Gastrocnemius medialis (tissue), 4 donors: ENCODE measurements at regions not wholly inside any gene's neighbourhood (a gene's known extent, or its start where the extent isn't known, plus 50 kb on each side); places are given as distances from the start of the nearest gene placed in this dataset.

ENCODE experiments used
- ATAC-seq, 2 donors: fragments of 150-250 bp; one replicate each; pipeline ENCODE4 v1.9.1; 2016
- DNase-seq, 2 donors: peaks; one replicate each; pipeline ENCODE4 v3.0.0-alpha.2; 2019
- H3K27ac ChIP-seq, 4 donors: fragments of 200-600 bp; sonication (generic); 1 replicate in 1 of 4; 2 replicates in 3 of 4; pipeline ENCODE4 v1.5.1; 2016 to 2018; ENCODE audit warnings: mild to moderate bottlenecking in 2 of 4, moderate library complexity in 1 of 4
- H3K27me3 ChIP-seq, 3 donors: fragments of 200-600 bp; sonication (generic) in 2 of 3; 1 replicate in 1 of 3; 2 replicates in 2 of 3; pipeline versions ENCODE4 v1.5.1 to v1.6.0; 2016 to 2019; ENCODE audit warnings: mild to moderate bottlenecking in 1 of 3, moderate library complexity in 1 of 3
- H3K36me3 ChIP-seq, 2 donors: fragments of 200-600 bp; sonication (generic) in 1 of 2; one replicate each; pipeline ENCODE4 v1.5.1; 2017 to 2018
- H3K4me1 ChIP-seq, 2 donors: fragments of 200-600 bp; sonication (generic) in 1 of 2; one replicate each; pipeline ENCODE4 v1.5.1; 2016 to 2017; ENCODE audit warnings: mild to moderate bottlenecking in 2 of 2
- H3K4me3 ChIP-seq, 4 donors: fragments of 200-600 bp; sonication (generic) in 3 of 4; 1 replicate in 1 of 4; 2 replicates in 3 of 4; pipeline ENCODE4 v1.5.1; 2016 to 2019; ENCODE audit warnings: mild to moderate bottlenecking in 2 of 4
- H3K9me3 ChIP-seq, 3 donors: fragments of 200-600 bp; sonication (generic) in 2 of 3; 1 replicate in 1 of 3; 2 replicates in 2 of 3; pipeline ENCODE4 v1.5.1; 2016 to 2019
- POLR2A ChIP-seq, 2 donors: fragments of 450-650 bp; IDR thresholded peaks; one replicate each; pipeline ENCODE4 v1.6.1; 2017; ENCODE audit warnings: antibody characterized with exemption in 2 of 2, mild to moderate bottlenecking in 2 of 2, moderate library complexity in 2 of 2
- in situ Hi-C, 4 donors: fragments of 200-750 bp; cut with MboI; loops; one replicate each; pipeline versions ENCODE4 v1.15.0 to v1.8.0; 2017; ENCODE audit warnings: low sequenced_read_pairs in 4 of 4
- intact Hi-C: fragments of 100-400 bp; cut with DNase I; formaldehyde crosslinking; loops from one replicate; pipeline ENCODE4 v1.15.1; 2023; ENCODE audit warnings: low total_unique reads
- TF ChIP-seq, protein P1 (sequence below), 5 experiments: fragments of 450-650 bp in 3 of 5; fragments of 200-600 bp in 2 of 5; sonication (generic) in 2 of 5; IDR thresholded peaks in 4 of 5; conservative IDR thresholded peaks in 1 of 5; 1 replicate in 4 of 5; 2 replicates in 1 of 5; pipeline ENCODE4 v1.5.1; 2016 to 2019; ENCODE audit warnings: antibody characterized with exemption in 5 of 5, mild to moderate bottlenecking in 3 of 5, moderate library complexity in 3 of 5

DNA sequence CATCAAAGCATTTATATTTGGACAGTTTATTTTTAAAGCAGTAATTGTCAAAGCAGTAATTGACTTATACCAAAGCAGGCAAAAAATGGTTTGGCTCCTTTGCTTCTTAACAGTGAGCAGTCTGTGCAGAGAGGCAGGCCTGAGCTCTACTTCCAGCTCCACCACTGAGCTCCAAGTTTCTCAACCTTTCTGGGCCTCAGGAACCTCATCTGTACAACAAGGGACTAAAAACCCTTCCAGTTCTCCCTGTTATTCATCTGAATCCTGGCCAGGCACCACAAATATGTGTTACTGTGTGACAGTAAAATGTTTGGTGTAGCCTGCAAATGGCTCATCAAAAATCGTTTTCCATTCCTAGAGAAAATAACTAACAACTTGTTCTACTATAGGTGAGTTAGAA, 88.7 kb upstream of the TTC29 start:
- Histone ChIP-seq H3K36me3 (no peaks in the 10 kb centered on the region), H3K27me3 (no peaks in the 10 kb centered on the region), H3K4me1 (no peaks in the 10 kb centered on the region), H3K27ac (no peak overlapping the region), H3K9me3 (no peaks in the 10 kb centered on the region), H3K4me3 (no peak overlapping the region)
- no peak for DNase-seq
- TF ChIP-seq, protein P1, sequence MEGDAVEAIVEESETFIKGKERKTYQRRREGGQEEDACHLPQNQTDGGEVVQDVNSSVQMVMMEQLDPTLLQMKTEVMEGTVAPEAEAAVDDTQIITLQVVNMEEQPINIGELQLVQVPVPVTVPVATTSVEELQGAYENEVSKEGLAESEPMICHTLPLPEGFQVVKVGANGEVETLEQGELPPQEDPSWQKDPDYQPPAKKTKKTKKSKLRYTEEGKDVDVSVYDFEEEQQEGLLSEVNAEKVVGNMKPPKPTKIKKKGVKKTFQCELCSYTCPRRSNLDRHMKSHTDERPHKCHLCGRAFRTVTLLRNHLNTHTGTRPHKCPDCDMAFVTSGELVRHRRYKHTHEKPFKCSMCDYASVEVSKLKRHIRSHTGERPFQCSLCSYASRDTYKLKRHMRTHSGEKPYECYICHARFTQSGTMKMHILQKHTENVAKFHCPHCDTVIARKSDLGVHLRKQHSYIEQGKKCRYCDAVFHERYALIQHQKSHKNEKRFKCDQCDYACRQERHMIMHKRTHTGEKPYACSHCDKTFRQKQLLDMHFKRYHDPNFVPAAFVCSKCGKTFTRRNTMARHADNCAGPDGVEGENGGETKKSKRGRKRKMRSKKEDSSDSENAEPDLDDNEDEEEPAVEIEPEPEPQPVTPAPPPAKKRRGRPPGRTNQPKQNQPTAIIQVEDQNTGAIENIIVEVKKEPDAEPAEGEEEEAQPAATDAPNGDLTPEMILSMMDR (IDR thresholded peaks at IDR 0.05 in 4 of 5, conservative IDR thresholded peaks at IDR 0.05 in 1 of 5): no peak
- no peak for TF ChIP-seq POLR2A (IDR thresholded peaks at IDR 0.05)
- in situ Hi-C loops: no loop called here
- ATAC-seq: no peak
- intact Hi-C loops: no loop called here

- intact Hi-C loops: no loop called here
- peaks cover 0 to 3% (median 0%) of the 10 kb centered on the region in 3 donors for H3K27me3 ChIP-seq
- no peak overlapping the region for H3K27ac ChIP-seq
- no peak overlapping the region for H3K4me3 ChIP-seq
- ATAC-seq (no peak), DNase-seq (no peak)
- H3K36me3 ChIP-seq: no peaks in the 10 kb centered on the region
- in situ Hi-C loops: no loop called here
- no peaks in the 10 kb centered on the region for H3K9me3 ChIP-seq
- no peaks in the 10 kb centered on the region for H3K4me1 ChIP-seq
- TF ChIP-seq, protein P1 (IDR thresholded peaks at IDR 0.05 in 4 of 5, conservative IDR thresholded peaks at IDR 0.05 in 1 of 5): no peak
- TF ChIP-seq POLR2A (IDR thresholded peaks at IDR 0.05): no peak
Measured at GRCh38 chr4:147037069-147037468, 91.4 kb upstream of the TTC29 start.

GRCh38 chr4:147039976-147040575, 94.4 kb upstream of the TTC29 start:
- ATAC-seq (no peak), DNase-seq (no peak)
- Histone ChIP-seq H3K36me3 (no peaks in the 10 kb centered on the region), H3K4me3 (no peak overlapping the region), H3K27ac (no peak overlapping the region), H3K4me1 (no peaks in the 10 kb centered on the region), H3K9me3 (no peaks in the 10 kb centered on the region), H3K27me3 (peaks cover 0 to 6% (median 3%) of the 10 kb centered on the region in 3 donors)
- no peak for TF ChIP-seq POLR2A (IDR thresholded peaks at IDR 0.05)
- TF ChIP-seq, protein P1 (IDR thresholded peaks at IDR 0.05 in 4 of 5, conservative IDR thresholded peaks at IDR 0.05 in 1 of 5): no peak
- intact Hi-C loops (no loop called here), in situ Hi-C loops (no loop called here)

GRCh38 chr4:147040874-147041273, 95.2 kb upstream of the TTC29 start:
- Histone ChIP-seq H3K4me1 (no peaks in the 10 kb centered on the region), H3K36me3 (no peaks in the 10 kb centered on the region), H3K9me3 (no peaks in the 10 kb centered on the region), H3K27ac (no peak overlapping the region), H3K4me3 (no peak overlapping the region), H3K27me3 (peaks cover 0 to 6% (median 3%) of the 10 kb centered on the region in 3 donors)
- intact Hi-C loops (no loop called here), in situ Hi-C loops (no loop called here)
- ATAC-seq (no peak), DNase-seq (no peak)
- TF ChIP-seq, protein P1 (IDR thresholded peaks at IDR 0.05 in 4 of 5, conservative IDR thresholded peaks at IDR 0.05 in 1 of 5): no peak
- TF ChIP-seq POLR2A (IDR thresholded peaks at IDR 0.05): no peak

GRCh38 chr4:147041376-147041775, 95.7 kb upstream of the TTC29 start:
- no peak for ATAC-seq
- no peak for TF ChIP-seq POLR2A (IDR thresholded peaks at IDR 0.05)

More at GRCh38 chr4:147041376-147041775, 95.7 kb upstream of the TTC29 start:
- intact Hi-C loops (no loop called here), in situ Hi-C loops (no loop called here)
- H3K9me3 ChIP-seq: no peaks in the 10 kb centered on the region
- H3K36me3 ChIP-seq: no peaks in the 10 kb centered on the region
- DNase-seq: no peak
- H3K4me3 ChIP-seq: no peak overlapping the region
- peaks cover 0 to 6% (median 3%) of the 10 kb centered on the region in 3 donors for H3K27me3 ChIP-seq
- no peaks in the 10 kb centered on the region for H3K4me1 ChIP-seq
- no peak overlapping the region for H3K27ac ChIP-seq
